H1 (cell line): ENCODE measurements at regions not wholly inside any gene's neighbourhood (a gene's known extent, or its start where the extent isn't known, plus 50 kb on each side); places are given as distances from the start of the nearest gene placed in this dataset.

Experiments used
- EGR1 ChIP-seq: IDR thresholded peaks from 2 replicates; pipeline ENCODE4 v1.6.1; 2011; ENCODE audit warnings: low read depth, low read length, borderline replicate concordance
- MAFK ChIP-seq: IDR thresholded peaks from 2 replicates; pipeline ENCODE4 v1.6.1; 2012; ENCODE audit warnings: low read depth, mild to moderate bottlenecking, improper control_type of control experiment, low read length
- ZNF274 ChIP-seq: IDR thresholded peaks from 2 replicates; pipeline ENCODE4 v1.7.0; 2012; ENCODE audit warnings: low read length, borderline replicate concordance; ENCODE audit errors: extremely low read depth
- TF ChIP-seq, protein P1 (sequence below): IDR thresholded peaks from 2 replicates; pipeline ENCODE4 v1.6.1; 2011; ENCODE audit warnings: low read depth, mild to moderate bottlenecking, low read length; ENCODE audit not compliant: insufficient read depth

DNA sequence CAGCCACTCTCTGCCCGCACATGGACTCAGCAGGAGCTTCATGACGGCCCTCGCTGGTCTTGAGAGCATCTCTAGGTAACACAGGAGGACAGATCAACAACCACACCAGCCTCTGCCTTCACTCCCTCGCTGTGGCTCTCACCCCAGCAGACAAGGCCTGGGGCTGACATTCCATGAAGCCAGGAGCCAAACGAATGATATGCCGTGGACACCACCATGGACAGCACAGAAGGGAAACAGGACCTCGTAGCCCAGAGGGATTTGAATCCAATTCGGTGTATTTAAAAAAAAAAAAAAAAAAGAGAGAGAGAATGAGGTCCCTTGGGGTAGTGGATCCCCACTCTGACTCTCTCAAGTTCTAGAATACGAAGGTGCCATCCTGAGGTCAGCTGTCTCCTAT is 385.5 kb downstream of the SHANK2 start (continued):
- TF ChIP-seq, protein P1, sequence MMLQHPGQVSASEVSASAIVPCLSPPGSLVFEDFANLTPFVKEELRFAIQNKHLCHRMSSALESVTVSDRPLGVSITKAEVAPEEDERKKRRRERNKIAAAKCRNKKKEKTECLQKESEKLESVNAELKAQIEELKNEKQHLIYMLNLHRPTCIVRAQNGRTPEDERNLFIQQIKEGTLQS, result no peak
- no peak for TF ChIP-seq ZNF274
- no peak for TF ChIP-seq MAFK
- no peak for TF ChIP-seq EGR1
